ENCODE measurements at regions not wholly inside any gene's neighbourhood (a gene's known extent, or its start where the extent isn't known, plus 50 kb on each side); places are given as distances from the start of the nearest gene placed in this dataset.
"Not testable (repeated sequence)": the region's sequence is repeated elsewhere in the genome, so short reads cannot be mapped to it uniquely, and the experiment has no call there.

DNA sequence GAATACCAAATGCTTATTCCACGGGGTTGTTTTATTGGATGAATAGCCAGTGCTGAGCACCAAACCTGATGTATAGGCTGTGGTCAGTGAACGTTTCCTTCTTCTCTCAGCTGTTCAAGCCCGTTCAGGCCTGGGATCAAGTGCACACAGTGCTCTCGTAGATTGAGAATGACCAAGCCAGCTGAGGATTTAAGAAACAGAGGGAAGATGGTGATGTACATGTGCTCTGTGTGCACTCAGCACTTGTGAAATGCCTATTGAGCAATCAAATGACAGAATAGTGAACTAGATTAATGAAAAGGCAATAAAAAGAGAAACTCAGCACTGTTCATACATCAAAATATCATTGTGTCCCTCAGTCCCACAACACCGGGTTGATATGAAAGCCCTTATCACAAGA lies 302.5 kb downstream of the BMPER start:
- no peak for DNase-seq

DNA sequence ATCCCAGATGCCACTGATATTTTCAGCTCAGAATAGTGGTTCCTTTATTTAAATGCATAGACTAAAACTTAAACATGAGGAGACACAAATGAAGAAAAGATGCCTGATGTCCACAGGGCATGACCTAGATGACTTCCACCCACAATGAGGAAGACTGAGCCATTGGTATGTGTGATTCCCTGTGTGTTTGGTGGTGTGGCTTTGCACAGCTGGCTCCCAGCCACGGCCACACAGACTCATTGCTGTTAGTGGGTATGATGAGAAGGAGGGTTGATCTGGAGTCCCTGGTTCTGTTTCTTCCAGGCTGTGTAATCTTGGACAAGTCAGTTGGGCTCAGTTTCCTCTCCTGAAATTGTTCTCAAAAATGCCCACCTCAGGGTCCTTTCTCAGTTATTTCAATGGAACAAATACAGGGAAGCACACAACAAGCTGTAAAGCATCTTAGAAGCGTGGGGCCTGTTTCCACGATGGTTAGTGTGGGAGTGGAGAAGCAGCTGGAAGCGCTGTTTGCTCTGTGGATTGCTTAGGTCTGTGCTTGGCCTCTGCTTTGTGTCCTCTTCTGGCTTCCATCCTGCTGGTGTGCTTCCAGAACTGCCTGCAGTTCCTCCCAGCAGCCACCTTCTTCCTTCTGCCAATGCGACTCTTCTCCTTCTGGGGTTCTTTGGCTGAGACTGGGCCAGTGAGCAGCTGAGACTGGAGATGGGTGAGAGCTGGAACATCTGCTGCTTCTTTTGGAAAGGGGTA lies 303.7 kb downstream of the BMPER start:
- no peak for DNase-seq

DNA sequence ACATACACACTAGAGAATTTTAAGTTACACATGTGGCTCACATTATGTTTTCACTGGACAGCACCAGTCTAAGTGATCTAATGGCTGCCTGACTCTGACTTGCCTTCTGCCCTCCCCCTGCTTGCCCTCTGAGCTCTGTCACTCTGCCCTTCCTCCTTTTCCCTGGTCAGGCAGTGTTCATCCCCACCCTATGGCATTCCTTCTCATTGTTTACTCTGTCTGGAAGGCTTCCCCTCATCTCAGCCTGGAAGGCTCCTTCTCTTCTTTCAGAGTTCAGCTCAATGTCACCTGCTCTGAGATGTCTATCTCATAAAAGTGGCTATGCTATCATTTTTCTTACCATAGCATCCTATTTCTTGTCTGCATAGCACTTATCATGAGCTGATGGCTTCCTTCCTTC lies 305.7 kb downstream of the BMPER start:
- DNase-seq, result no peak

DNA sequence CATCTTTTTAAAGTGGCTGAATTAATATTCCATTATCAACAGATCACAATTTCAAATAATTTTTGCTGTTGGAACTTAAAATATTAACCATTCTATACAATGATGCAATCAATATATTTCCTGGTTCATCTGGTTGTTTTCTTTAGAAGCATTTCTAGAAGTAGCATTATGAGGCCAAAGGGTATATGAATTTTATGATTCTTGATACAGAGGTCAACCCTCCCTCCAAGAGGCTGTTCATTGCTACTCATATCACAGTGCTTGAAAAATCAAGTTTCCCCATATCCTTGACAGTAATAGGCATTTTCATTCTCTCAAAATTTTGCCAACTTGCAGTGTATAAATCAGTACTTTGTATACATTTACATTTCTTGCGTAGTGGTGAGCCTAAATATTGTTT lies 312.6 kb downstream of the BMPER start:
- DNase-seq, result no peak

DNA sequence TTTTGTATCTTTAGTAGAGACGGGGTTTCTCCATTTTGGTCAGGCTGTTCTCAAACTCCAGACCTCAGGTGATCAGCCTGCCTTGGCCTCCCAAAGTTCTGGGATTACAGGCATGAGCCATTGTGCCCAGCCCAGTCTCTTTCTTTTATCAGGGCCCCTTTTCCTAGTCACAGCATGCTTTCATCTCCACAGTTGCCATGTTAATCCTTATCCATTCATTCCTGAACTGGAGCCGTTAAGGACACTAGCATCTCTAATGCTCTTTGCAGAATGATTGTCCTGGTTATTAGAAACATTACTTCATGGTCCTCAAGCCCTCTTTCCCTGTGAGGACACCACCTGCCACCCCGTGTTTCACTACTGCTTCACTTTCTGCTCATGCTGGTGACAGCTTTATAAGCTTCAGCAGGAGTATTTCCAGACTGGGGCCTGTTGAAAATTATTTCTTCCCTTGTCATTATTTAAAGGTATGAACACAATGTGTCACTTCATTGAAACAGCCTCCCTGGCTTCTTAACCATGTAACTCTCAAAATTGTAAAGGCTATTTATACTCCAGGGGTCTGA lies 313.9 kb downstream of the BMPER start:
- DNase-seq, result no peak

DNA sequence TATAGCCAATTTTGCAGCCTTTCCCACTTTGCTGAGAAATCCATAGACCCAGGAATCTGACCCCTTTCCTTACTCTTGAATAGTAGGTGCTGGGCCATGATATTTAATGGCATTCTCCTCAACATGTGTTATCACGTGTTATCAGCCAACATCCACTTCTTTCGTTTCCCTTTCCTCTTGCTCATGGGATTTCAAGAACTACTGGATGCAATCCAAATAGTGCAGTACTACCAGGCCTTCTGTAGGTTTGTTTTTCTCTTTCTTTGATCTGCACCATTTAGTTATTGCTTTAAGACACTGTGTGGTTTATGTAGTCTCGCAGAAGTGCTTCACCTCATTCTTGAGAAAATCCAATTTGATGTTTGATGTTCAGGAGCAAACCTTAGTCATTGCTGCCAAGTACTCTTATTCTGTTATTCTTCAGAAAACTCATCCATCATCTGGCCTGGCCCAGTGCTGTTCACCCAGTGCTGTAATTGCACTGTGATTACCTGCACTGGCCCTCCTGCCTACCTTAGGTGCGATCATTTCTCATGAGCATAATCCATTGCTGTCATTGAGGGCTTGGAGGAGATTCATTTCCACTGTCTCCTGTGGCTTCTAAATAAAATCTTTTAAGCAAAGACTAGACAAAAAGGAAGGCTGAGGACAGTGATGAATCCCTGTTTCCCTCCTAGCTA lies 315.3 kb downstream of the BMPER start:
- DNase-seq, result no peak

DNA sequence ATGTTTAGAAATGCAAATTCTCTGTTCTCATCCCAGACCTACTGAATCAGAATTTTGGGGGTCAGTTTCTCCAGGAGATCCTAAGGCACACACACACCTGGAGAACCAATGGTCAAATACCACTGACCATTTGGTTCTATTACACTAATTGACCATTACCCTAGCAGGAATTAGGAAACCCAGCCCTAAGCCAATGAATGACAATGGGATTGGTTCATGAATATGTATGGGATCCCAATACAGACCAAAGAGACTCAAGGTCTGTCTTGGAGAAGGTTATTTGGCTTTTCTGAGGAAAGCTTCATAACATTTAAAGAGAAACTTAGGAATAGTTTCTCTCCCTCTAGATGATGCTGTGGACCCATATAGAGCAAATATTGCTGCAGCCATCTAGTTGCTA lies 317.0 kb downstream of the BMPER start:
- no peak for DNase-seq

DNA sequence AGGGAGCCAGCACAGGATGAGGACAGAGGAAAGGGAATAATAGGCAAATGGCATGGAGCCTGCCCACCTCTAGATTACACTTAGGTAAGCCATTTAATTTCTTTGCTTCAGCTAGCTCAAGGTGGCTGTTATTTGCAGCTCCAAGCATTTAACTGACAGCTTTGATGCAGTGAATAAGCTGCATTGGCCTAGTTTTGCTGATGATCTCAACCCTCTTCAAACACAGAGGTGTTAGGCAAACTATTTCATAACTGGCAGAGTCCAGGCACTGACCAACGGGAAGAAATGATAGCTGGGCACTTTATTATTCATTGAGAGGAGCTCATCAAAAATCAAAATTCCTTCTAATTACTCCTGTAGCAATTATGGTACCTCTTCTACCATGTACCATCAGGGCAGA lies 317.4 kb downstream of the BMPER start:
- DNase-seq, result no peak

DNA sequence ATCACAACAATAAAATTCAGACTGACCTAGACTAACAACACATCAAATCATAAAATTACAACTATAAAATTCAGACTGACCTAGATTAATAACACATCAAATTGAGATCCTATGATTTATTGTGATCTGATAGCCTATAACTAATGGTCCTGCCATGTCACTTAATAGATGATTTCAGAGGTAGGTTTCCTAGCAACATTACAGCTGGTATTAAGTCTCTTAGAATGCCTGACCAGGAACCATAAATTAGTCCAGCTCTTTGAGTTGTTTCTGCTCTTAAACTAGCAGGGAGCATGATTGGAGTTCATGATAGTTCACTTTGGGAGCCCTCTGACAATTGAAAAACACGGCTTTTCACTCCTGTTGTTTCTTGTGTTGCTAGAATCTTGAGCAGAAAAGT lies 318.9 kb downstream of the BMPER start:
- no peak for DNase-seq

DNA sequence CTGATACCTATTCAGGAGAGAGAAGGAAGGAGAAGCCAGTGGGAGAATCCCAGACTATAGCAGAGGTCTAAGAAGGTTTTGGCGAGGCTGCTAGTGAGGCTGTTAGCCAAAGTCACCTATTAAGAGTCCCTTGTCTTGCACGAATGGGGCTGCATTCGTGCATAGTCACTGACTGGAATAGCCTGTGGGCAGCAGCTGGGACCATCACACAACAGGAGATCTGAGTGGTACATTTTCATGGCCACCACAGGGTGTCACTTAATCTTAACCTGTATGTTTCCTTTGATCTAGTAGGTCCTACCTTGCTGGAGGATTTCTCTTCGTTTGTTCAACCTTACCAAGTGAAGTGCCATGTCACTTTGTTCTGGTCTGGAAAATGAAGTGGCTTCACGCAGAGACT lies 319.9 kb downstream of the BMPER start:
- DNase-seq, result no peak

DNA sequence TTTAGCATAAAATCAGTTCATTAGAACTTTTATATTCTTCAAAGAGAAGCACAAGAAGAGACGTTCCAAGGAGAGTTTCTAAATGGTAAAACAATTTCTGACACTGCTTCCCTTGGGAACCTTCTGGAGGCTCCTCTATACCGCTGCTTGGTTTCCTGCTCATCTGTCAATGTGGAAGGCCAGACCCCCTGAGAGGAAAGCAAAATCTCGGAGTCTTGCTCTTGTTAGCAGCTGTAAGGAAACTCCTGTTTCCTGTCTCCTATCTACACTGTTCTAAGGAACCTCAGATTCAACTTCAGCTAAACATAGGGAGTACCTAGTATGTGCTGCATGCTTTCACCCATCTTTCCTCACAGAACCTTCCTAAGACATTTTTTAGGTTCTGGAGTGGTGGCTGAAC lies 322.2 kb downstream of the BMPER start:
- DNase-seq, result no peak

DNA sequence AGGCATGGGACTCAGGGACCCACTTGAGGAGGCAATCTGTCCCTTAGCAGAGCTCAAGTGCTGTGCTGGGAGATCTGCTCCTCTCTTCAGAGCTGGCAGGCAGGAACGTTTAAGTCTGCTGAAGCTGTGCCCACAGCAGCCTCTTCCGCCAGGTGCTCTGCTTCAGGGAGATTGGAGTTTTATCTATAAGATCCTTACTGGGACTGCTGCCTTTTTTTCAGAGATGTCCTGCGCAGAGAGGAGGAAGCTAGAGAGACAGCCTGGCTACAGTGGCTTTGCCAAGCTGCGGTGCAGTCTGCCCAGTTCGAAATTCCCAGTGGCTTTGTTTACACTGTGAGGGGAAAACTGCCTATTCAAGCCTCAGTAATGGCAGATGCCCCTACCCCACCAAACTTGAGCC lies 329.8 kb downstream of the BMPER start:
- DNase-seq, result not testable (repeated sequence)

DNA sequence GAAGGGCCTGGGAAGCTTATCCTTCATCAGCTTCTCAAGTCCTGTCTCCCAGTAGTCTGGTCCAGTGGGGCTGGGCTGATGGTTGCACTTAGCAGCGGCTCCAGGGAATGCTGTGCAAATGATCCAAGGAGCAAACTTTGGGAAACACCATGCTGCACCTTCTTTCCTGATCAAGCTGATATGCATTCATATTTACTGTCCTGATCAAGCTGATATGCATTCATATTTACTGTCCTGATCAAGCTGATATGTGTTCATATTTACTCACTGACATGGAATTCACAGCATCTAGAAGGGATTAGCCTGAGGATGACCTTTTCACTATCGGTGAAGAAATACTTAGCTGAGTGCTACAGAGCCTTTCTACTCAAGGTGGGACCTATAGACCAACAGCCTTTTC lies 330.7 kb downstream of the BMPER start:
- no peak for DNase-seq

DNA sequence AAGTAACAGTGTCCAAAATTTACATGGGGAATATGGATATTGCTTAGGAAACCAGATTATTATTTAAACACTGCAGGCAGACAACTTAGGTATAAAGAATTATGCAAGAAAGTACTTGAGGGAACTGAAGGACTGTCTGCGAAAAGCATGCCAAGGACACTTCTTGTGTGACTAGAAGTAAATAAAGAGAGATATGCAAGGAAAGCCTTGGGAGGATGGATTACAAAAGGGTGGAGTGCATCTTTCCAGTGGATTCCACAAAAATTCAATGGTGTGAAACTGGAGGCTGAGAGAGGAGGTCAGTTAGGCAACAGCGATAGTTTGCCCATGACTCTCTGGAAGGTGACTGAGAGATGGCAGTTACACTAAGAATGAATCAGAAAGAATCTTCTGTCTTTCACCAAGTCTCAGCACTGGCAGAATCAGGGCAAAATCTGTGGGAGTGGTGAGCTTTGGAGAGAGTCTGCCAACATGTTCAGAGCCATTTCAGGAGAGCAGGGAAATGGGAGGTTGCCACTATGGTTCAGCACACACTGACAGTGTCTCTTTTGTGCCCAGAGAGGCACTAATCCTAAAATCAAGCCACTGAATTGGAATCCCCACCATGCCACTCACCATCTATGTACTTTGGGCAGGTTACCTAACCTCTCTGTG lies 331.6 kb downstream of the BMPER start:
- no peak for DNase-seq

DNA sequence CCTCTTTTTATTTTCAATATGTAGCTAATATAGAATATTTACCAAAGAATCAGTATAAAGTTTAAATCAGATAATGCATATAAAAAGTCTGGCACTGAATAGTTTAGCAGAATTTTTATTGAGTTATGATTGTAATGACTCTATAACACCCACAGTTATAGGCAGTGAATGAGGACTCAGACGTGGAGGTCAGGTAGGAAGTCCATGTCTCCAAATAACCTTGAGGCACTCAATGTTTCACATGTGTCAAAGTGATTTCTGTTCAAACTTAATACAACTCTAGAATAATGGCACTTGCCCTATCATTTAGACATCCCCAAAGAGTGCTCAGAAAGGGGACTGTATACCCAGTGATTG lies 332.1 kb downstream of the BMPER start:
- DNase-seq, result no peak

DNA sequence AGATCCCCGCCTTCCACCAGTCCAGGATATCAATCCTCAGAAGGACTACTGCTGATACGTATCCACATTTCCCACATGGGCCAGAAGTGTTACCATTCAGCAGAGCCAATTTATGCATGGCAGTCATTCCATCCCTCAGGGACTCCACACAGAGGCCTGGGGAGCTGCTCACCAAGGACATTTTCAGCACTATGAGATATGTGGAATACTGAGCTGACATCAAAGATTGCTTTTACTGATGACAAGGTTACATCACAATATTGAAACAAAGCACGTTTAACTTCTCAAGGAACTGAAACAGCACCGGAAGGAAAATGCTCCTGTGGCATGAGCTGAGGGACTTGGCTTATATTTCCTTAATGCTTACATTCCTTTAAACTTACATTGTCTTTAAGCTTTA lies 335.1 kb downstream of the BMPER start:
- no peak for DNase-seq

DNA sequence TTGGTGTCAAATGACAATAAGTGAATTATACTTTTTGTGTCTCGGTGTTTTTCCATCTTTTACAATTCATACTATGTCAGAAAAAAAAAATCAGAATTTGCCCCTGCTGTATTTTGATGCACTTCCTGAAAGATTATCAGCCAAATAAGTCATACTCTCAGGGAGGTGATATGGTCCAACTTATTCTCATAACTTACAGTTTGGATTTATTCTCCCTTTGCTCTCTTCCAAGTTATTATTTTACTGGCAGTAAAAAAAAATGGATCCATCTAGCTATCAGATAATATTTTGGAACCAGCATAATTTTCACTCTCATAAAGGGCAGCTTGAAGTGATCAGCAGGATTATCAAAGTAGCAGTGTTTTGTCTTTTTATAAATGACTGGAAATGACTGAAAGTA lies 337.1 kb downstream of the BMPER start:
- DNase-seq, result no peak

DNA sequence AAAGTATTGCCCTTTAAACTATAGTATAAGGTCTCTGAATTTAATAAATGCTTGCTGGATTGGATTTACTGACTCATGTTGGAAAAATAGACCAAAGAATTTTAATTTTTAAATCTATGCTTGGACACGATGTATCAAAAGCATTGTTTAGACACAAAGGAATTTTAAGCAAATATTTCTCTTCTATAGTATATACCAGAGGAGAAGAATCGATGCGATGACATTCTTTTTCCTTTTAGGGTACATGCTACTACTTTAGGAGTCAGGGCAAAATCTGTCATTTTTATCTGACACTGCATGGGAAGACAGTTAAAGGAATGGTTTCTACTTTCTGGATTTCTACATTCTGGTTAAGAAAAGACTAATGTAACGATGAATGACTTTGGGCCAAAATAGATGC lies 339.9 kb downstream of the BMPER start:
- DNase-seq, result no peak

DNA sequence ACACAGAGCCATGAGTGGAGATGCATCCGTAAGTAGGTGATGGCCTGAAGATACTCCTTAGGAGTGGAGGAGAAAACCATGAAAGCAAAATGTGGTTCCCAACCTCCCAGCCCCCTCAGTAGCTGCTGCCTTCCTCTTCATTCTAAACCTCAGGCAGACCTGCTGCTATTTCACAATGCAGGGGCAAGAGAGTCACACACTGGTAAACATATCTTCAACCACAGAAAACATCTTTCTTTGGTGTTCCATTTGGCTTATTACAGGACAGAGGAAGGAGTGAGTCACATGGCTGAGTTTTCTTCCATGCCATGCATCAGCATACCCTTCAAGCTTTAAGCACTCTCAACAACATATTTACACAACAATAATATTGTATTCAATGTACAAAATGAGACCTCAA lies 342.1 kb downstream of the BMPER start:
- no peak for DNase-seq

DNA sequence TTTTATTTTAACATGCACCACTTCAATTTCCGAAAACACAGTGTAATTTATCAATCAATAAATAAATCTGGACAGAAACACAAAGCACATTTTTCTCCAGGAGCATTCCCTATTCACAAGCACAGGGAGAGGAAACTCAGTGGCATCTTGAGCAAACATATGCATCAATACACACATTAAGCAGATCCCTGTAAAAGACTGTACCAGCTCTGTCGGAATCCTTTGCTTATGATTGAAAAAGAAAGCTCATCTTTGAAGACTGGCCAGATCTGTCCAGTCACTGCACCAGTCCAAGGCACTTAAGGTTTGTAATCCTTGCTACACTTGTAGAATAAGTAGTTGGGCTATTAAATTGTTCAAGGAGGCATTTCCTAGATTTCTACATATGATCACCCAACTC lies 343.9 kb downstream of the BMPER start:
- DNase-seq, result no peak

DNA sequence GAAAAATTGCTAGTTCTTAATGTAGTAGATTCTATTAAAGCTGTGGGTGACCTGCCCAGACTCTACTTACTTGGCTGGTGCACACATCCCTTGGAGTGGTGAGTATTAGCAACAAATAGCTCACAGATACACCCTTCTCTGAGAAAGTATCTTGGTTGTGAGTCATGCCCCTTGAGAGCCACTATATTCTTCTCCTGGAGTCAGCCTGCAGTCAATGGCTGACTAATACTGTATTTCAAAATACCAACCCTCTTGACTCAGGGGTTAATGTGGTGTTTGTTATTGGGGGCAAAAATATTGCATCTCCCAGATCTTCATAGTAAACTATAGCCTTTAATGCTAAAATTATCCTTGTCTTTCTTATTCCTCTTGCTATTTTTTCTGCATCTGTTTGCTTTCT lies 354.9 kb downstream of the BMPER start:
- DNase-seq, result no peak

DNA sequence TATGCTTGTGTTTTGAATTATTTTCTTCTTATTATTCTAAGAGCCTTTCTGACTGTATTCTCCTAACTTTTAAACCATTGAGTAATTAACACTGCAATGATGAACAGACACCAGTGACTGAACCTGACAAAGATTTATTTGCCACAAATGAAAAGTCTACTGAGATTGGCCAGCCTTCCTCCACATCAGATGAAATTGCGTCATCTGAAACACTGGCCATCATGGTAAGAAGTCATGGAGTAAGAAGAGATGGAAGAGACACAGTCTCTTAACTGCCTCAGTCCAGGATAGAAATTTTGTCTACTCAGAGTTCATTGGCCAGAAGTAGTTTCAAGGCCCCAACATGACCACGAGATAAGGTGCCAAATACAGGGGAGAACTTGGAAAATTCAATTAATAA lies 357.8 kb downstream of the BMPER start:
- DNase-seq, result no peak

DNA sequence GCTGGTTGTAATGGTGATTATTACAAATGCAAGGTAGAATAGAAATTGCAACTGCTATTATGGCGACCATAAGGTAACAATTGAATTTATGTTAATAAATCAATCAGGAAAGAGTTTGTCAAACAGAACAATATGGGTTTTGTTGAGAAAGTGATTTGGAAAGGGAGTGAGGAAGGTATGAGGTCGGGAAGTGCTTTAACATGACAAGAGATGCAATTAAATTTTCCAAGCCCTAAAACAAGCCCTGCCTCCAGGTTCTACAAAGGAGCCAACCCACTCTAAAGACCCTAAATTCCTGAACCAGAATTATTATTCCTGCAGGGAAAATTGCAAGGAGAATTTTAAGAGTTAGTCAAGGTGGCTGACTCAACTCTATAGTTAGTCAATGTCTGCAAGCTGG lies 363.7 kb downstream of the BMPER start:
- DNase-seq, result no peak

DNA sequence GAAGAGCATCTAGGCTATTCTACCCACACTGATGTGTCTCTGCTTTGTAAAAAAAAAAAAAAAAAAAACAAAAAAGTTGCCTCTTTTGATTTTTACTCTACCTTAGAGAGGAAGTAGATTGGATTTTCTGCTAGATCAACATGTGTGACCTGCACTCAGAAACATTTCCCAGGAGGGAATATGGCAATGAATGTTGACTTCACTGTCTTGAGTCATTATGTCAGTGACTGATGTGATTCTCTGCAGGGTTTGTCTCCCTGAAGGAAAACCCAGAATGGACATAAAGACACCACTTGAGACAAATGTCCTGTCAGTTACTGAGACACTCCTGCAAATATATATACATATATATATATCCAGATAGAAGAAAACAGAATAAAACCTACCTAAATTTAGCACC lies 370.3 kb downstream of the BMPER start:
- no peak for DNase-seq
